ENCODE measurements at regions not wholly inside any gene's neighbourhood (a gene's known extent, or its start where the extent isn't known, plus 50 kb on each side); places are given as distances from the start of the nearest gene placed in this dataset.

GRCh38 chr12:114944736-114945135 is 260.8 kb upstream of the TBX3 start:
- DNase-seq (ENCODE audit: low read depth in 1 of 2, low spot score in 1 of 2): no peak
- Histone ChIP-seq H3K9me3 (ENCODE audit: low read depth) (no peaks in the 10 kb centered on the region), H3K27ac (no peak overlapping the region), H3K4me3 (no peak overlapping the region), H3K4me1 (ENCODE audit: low read depth) (no peaks in the 10 kb centered on the region), H3K27me3 (no peaks in the 10 kb centered on the region), H3K36me3 (no peaks in the 10 kb centered on the region)
- no peak for TF ChIP-seq CTCF (IDR thresholded peaks at IDR 0.05; ENCODE audit: low read depth, low read length)

GRCh38 chr12:114943601-114944000 is 259.6 kb upstream of the TBX3 start:
- TF ChIP-seq CTCF (IDR thresholded peaks at IDR 0.05; ENCODE audit: low read depth, low read length): no peak
- Histone ChIP-seq H3K9me3 (ENCODE audit: low read depth) (no peaks in the 10 kb centered on the region), H3K27me3 (no peaks in the 10 kb centered on the region), H3K4me1 (ENCODE audit: low read depth) (no peaks in the 10 kb centered on the region), H3K27ac (no peak overlapping the region), H3K4me3 (no peak overlapping the region), H3K36me3 (no peaks in the 10 kb centered on the region)
- DNase-seq (ENCODE audit: low read depth in 1 of 2, low spot score in 1 of 2): no peak

- H3K36me3 ChIP-seq: no peaks in the 10 kb centered on the region
- TF ChIP-seq CTCF (IDR thresholded peaks at IDR 0.05; ENCODE audit: low read depth, low read length): no peak
- H3K4me1 ChIP-seq (ENCODE audit: low read depth): peaks cover 10% of the 10 kb centered on the region
- H3K9me3 ChIP-seq (ENCODE audit: low read depth): no peaks in the 10 kb centered on the region
- H3K27me3 ChIP-seq: no peaks in the 10 kb centered on the region
- H3K27ac ChIP-seq: no peak overlapping the region
- no peak for DNase-seq (ENCODE audit: low read depth in 1 of 2, low spot score in 1 of 2)
- H3K4me3 ChIP-seq: no peak overlapping the region
Measured at GRCh38 chr12:114938487-114939210, 254.7 kb upstream of the TBX3 start.

GRCh38 chr12:114936148-114937079 is 252.4 kb upstream of the TBX3 start:
- H3K27ac ChIP-seq: no peak overlapping the region
- peak; percentile 24 to 32 for DNase-seq (ENCODE audit: low read depth in 1 of 2, low spot score in 1 of 2)

GRCh38 chr12:114935658-114936057 is 251.7 kb upstream of the TBX3 start:
- DNase-seq (ENCODE audit: low read depth in 1 of 2, low spot score in 1 of 2): no peak
- Histone ChIP-seq H3K4me3 (no peak overlapping the region), H3K4me1 (ENCODE audit: low read depth) (peaks cover 10% of the 10 kb centered on the region), H3K36me3 (no peaks in the 10 kb centered on the region), H3K27me3 (no peaks in the 10 kb centered on the region), H3K27ac (no peak overlapping the region), H3K9me3 (ENCODE audit: low read depth) (no peaks in the 10 kb centered on the region)
- peak; percentile 12 for TF ChIP-seq CTCF (IDR thresholded peaks at IDR 0.05; ENCODE audit: low read depth, low read length)

More at GRCh38 chr12:114936148-114937079, 252.4 kb upstream of the TBX3 start:
- H3K4me1 ChIP-seq (ENCODE audit: low read depth): peaks cover 10% of the 10 kb centered on the region
- H3K36me3 ChIP-seq: no peaks in the 10 kb centered on the region
- TF ChIP-seq CTCF (IDR thresholded peaks at IDR 0.05; ENCODE audit: low read depth, low read length): no peak
- H3K4me3 ChIP-seq: no peak overlapping the region
- H3K9me3 ChIP-seq (ENCODE audit: low read depth): no peaks in the 10 kb centered on the region
- no peaks in the 10 kb centered on the region for H3K27me3 ChIP-seq
